ENCODE measurements at regions not wholly inside any gene's neighbourhood (a gene's known extent, or its start where the extent isn't known, plus 50 kb on each side); places are given as distances from the start of the nearest gene placed in this dataset.

DNA sequence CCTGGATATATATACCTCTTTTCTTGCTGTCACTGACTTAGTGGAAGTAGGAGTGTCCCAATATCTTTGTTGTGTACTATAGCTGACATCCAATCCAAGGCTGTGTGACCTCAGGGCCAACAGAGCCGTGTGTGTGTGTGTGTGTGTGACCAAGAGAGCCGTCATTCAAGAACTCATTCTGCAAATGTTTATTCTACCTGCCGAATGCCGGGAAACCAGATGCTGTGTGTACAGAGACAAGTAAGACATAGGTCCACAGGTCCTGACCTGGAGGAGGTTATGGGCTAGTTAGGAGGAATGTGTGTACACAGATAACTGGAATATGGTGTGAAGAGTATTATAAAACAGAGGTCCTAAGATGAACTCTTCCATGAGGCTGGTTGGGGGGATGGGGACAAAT is 190.0 kb downstream of the DHX35 start:
- H3K4me3 ChIP-seq: no peak overlapping the region
- H3K36me3 ChIP-seq (ENCODE audit: low read depth): no peaks in the 10 kb centered on the region
- no peaks in the 10 kb centered on the region for H3K4me1 ChIP-seq (ENCODE audit: low read depth)
- no peaks in the 10 kb centered on the region for H3K9me3 ChIP-seq
- no peak for ATAC-seq
- TF ChIP-seq, protein P1, sequence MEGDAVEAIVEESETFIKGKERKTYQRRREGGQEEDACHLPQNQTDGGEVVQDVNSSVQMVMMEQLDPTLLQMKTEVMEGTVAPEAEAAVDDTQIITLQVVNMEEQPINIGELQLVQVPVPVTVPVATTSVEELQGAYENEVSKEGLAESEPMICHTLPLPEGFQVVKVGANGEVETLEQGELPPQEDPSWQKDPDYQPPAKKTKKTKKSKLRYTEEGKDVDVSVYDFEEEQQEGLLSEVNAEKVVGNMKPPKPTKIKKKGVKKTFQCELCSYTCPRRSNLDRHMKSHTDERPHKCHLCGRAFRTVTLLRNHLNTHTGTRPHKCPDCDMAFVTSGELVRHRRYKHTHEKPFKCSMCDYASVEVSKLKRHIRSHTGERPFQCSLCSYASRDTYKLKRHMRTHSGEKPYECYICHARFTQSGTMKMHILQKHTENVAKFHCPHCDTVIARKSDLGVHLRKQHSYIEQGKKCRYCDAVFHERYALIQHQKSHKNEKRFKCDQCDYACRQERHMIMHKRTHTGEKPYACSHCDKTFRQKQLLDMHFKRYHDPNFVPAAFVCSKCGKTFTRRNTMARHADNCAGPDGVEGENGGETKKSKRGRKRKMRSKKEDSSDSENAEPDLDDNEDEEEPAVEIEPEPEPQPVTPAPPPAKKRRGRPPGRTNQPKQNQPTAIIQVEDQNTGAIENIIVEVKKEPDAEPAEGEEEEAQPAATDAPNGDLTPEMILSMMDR (IDR thresholded peaks at IDR 0.05): no peak
- DNase-seq: no peak
- intact Hi-C loops (cut with DNase I, micrococcal nuclease): no loop called here

DNA sequence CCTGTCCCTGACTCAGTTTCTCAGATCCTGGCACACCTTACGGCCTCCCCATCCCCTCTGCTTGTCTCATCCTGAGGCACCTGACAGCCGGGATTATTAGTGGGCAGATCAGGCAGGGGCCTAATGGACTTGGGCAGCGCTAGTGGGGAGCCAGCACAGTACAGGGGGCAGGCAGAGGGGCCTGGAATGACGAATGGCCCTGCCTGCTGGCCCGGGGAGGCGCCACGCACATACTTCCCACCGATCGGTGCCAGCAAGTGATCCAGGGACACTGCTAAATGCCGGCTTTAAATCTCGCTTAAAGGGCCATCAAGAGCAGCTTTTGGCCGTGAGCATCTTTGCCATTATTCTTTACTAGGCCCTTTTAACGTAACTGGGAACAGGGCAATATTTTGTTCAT is 188.4 kb downstream of the DHX35 start:
- ATAC-seq (no peak), DNase-seq (no peak)
- H3K4me3 ChIP-seq: no peak overlapping the region
- no peaks in the 10 kb centered on the region for H3K36me3 ChIP-seq (ENCODE audit: low read depth)
- no peaks in the 10 kb centered on the region for H3K4me1 ChIP-seq (ENCODE audit: low read depth)
- intact Hi-C loops (cut with DNase I, micrococcal nuclease): no loop called here
- no peaks in the 10 kb centered on the region for H3K9me3 ChIP-seq
- TF ChIP-seq, protein P1 (IDR thresholded peaks at IDR 0.05): no peak

DNA sequence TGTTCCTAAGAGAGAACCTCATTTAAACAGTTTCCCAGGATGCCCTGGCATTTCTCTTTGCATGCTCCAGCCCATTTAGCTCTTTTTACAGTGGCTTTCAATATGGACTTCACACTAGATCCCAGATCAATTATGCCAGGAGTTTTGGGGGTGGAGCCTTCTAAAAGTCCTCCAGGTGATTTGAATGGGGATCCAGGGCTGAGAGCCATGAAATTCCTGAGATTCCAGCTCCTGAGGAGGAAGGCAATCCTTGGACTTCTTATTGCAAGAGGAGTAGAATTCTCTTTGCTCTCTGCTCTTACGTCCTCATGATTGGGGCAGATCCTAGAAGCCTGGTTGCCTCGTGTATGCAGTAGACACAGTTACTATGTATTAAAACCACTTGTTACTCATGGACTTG is 184.2 kb downstream of the DHX35 start:
- H3K9me3 ChIP-seq: no peaks in the 10 kb centered on the region
- DNase-seq (no peak), ATAC-seq (no peak)
- H3K36me3 ChIP-seq (ENCODE audit: low read depth): no peaks in the 10 kb centered on the region
- no peak overlapping the region for H3K4me3 ChIP-seq
- no peaks in the 10 kb centered on the region for H3K4me1 ChIP-seq (ENCODE audit: low read depth)
- intact Hi-C loops (cut with DNase I, micrococcal nuclease): no loop called here
- TF ChIP-seq, protein P1 (IDR thresholded peaks at IDR 0.05): no peak

DNA sequence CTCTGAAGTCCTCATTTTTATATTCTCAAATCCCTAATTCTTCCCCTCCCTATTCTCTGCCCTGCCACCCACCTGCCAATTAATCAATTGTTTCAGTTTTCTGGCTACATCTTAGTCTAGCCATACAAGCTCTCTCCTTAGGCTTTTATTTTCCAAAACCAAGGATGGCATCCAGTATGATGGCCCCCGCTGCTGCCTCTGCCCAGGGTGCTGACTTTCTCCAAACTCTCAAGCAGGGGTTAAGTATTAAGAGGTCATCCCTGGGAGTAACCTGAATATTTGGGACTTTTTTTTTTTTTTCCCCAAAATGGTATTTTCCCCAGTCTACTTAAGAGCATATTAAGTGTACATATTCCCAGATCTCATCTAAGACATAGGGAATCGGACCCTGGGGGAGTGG is 183.8 kb downstream of the DHX35 start:
- H3K9me3 ChIP-seq: no peaks in the 10 kb centered on the region
- H3K4me3 ChIP-seq: no peak overlapping the region
- H3K4me1 ChIP-seq (ENCODE audit: low read depth): no peaks in the 10 kb centered on the region
- DNase-seq (no peak), ATAC-seq (no peak)
- intact Hi-C loops (cut with DNase I, micrococcal nuclease): no loop called here
- no peaks in the 10 kb centered on the region for H3K36me3 ChIP-seq (ENCODE audit: low read depth)
- TF ChIP-seq, protein P1 (IDR thresholded peaks at IDR 0.05): no peak

DNA sequence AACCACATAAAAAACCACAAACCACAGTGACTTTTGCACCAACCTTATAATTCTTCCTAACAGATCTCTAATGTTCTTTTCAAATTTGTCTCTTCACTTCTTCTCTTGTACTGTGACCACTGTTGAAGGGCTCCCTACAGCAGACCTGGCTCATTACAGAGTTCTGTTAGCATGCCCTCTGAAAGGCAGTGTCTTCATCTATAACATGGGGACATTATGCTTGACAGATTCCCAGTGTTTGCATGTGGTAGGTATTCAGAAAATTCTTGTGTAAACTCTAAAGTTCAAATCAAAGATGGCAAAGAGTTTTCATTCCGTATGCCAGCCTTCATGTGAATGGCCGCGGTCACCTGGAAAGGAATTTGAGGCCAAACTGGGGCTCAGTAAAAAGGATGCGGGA is 182.6 kb downstream of the DHX35 start:
- Histone ChIP-seq H3K36me3 (ENCODE audit: low read depth) (no peaks in the 10 kb centered on the region), H3K4me3 (no peak overlapping the region), H3K9me3 (no peaks in the 10 kb centered on the region), H3K4me1 (ENCODE audit: low read depth) (no peaks in the 10 kb centered on the region)
- ATAC-seq: no peak
- TF ChIP-seq, protein P1 (IDR thresholded peaks at IDR 0.05): no peak
- DNase-seq: no peak
- intact Hi-C loops (cut with DNase I, micrococcal nuclease): no loop called here

DNA sequence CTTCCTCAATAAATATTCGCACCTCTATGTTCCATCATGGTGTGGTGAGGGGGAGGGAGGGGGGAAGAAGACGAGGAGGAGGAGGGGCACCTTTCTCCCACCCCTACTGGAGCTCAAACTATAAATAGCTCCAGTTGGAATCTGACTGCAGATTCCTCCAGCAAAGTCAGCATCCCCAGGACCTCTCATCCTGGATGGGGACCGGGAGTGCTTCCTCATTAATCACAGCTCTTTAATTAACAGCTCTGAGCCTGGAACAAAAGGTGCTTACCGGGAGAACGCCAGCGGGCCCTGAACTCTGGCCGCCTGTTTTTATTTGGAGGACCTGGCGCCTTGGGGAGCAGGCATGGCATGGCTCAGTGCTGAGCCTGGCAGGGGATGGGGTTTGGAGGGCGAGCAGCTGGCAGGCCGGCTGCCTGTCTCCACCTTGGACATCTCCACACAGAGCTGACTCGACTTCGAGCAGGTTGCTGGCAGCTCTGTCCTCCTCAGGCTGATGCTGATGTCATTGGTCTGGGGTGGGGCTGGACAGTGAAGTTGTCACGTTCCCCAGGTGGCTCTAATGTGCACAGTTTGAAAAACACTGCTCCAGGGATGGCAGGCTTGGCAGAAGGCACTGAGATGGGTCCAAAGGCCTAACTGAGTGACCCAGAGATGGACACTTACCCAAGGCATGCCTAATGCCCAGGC is 180.4 kb downstream of the DHX35 start:
- intact Hi-C loops (cut with DNase I, micrococcal nuclease): no loop called here
- H3K4me1 ChIP-seq (ENCODE audit: low read depth): no peaks in the 10 kb centered on the region
- TF ChIP-seq, protein P1 (IDR thresholded peaks at IDR 0.05): no peak

More for the DNA sequence above, 180.4 kb downstream of the DHX35 start:
- DNase-seq: no peak
- Histone ChIP-seq H3K4me3 (no peak overlapping the region), H3K9me3 (no peaks in the 10 kb centered on the region), H3K36me3 (ENCODE audit: low read depth) (no peaks in the 10 kb centered on the region)
- no peak for ATAC-seq
